T-helper 2 cell treated with Interferon-gamma antibody and Interleukin-4, amounts not matched to agents 5 μg/mL and 100 μg/mL, for 36 hours (primary cell): ENCODE measurements at regions not wholly inside any gene's neighbourhood (a gene's known extent, or its start where the extent isn't known, plus 50 kb on each side); places are given as distances from the start of the nearest gene placed in this dataset.

ENCODE experiments used
- DNase-seq: peaks from one replicate; pipeline ENCODE4 v3.0.0; 2021; ENCODE audit warnings: low spot score
- H3K27ac Mint-ChIP-seq: one replicate; pipeline ENCODE4 v1.8.0; 2021; ENCODE audit warnings: mild to moderate bottlenecking, mixed read lengths
- H3K27me3 Mint-ChIP-seq: one replicate; pipeline ENCODE4 v1.8.0; 2021; ENCODE audit warnings: low read depth, mixed read lengths
- H3K36me3 Mint-ChIP-seq: one replicate; pipeline ENCODE4 v1.8.0; 2021; ENCODE audit warnings: low read depth, mixed read lengths
- H3K4me1 Mint-ChIP-seq: one replicate; pipeline ENCODE4 v1.8.0; 2021; ENCODE audit warnings: low read depth, mixed read lengths
- H3K4me3 Mint-ChIP-seq: one replicate; pipeline ENCODE4 v1.8.0; 2022; ENCODE audit warnings: mild to moderate bottlenecking, moderate library complexity, mixed read lengths
- H3K9me3 Mint-ChIP-seq: one replicate; pipeline ENCODE4 v1.8.0; 2021; ENCODE audit warnings: mixed read lengths

DNA sequence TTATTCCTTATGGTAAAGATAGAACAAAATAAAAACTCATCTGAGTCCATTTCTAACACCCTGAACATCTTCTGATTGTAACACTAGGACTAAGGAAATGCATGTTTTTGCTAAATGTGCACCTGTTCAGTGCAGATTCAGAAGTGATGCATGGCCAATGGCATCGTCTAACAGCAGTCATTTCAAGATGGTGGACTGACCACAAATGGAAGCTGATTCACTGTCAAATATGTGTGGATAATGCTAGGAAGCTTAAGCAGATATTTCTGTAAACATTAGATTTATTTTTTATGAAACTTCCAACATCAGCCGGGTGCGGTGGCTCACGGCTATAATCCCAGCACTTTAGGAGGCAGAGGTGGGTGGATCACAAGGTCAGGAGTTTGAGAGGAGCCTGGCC lies 394.8 kb downstream of the SAMD5 start:
- Mint-ChIP-seq H3K9me3 (no peaks in the 10 kb centered on the region), H3K36me3 (no peaks in the 10 kb centered on the region), H3K27ac (no peak overlapping the region), H3K27me3 (no peaks in the 10 kb centered on the region), H3K4me3 (no peak overlapping the region), H3K4me1 (no peaks in the 10 kb centered on the region)
- DNase-seq, result no peak

DNA sequence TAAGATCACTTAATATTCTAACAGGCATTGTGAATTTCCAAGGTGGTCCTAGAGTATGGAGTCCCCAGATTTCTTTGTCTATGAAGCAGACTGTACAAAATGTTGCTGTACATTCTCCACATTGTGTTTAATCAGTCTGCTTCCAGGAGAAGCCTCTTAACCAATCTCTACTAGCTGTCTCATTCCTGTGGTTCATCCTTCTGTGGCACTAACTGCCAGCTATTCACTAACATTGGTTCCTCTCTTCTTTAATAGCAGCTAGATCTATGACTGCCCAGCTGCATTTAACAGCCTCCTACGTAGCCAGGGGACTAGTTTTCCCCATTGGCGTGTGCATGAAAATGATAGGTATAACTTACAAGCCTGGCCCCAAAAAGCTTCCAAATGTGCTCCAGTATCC lies 395.4 kb downstream of the SAMD5 start:
- Mint-ChIP-seq H3K27me3 (no peaks in the 10 kb centered on the region), H3K9me3 (no peaks in the 10 kb centered on the region), H3K4me1 (no peaks in the 10 kb centered on the region), H3K27ac (no peak overlapping the region), H3K4me3 (no peak overlapping the region), H3K36me3 (no peaks in the 10 kb centered on the region)
- no peak for DNase-seq

DNA sequence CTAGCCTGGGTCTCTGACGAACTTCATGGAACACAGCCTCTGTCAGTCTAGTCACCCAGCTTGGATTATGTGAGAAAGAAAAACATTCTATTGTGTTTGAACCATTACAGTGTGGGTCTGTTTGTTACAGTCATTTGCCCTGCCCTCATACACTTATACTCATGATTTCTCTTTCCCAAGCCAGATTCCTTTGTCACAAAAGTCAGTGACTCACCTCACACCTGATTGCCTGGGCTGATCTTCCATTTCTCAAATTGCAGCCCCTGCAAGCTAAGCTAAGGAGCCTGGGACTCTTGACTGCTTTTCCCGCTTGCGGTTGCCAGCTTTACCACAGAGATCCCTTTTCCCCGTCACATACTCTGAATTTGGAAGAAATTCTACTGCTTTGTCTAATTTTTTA lies 395.9 kb downstream of the SAMD5 start:
- DNase-seq, result no peak
- Mint-ChIP-seq H3K27me3 (no peaks in the 10 kb centered on the region), H3K9me3 (no peaks in the 10 kb centered on the region), H3K4me3 (no peak overlapping the region), H3K36me3 (no peaks in the 10 kb centered on the region), H3K27ac (no peak overlapping the region), H3K4me1 (no peaks in the 10 kb centered on the region)

DNA sequence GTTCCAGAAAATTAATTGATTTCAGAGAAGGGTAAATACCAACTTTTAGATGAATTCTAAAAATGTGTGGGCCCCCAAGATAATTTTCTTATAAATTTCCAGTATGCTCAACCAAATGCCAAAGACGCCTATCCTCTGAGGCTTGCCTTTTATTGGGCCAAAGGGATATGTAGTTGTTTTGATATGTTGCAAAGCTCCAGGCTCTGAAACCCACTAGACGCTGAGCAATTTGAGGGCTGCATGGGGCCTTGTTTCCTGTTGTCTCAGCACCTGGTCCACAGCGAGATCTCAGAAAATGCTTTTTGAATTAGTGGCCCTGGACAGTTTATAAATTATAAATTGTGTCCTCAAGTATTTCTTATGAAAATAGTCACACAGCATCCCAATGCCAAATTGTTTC lies 397.2 kb downstream of the SAMD5 start:
- no peak overlapping the region for H3K4me3 Mint-ChIP-seq
- H3K27ac Mint-ChIP-seq, result no peak overlapping the region
- H3K9me3 Mint-ChIP-seq, result no peaks in the 10 kb centered on the region
- no peaks in the 10 kb centered on the region for H3K4me1 Mint-ChIP-seq
- no peaks in the 10 kb centered on the region for H3K36me3 Mint-ChIP-seq
- H3K27me3 Mint-ChIP-seq, result no peaks in the 10 kb centered on the region
- DNase-seq, result no peak

DNA sequence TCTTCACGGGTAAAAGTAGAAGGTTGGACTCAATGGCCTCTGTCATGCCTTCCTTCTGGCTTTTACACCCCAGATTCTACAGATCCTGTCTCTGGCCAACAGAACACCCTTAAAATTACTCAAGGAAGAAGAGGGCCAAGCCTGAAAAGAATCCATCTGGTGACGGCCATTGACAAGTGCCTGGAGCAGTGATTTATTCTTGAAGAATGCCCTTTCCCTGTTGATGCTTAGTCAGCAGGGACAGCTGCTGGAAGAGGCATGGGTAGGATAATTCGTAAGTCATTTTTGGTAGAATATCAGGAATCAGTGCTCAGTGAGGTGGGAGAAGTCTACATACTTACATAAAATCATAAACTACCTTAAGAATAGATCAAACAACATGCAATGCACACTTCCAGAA lies 397.9 kb downstream of the SAMD5 start:
- H3K4me3 Mint-ChIP-seq, result no peak overlapping the region
- DNase-seq, result no peak
- no peak overlapping the region for H3K27ac Mint-ChIP-seq
- no peaks in the 10 kb centered on the region for H3K36me3 Mint-ChIP-seq
- H3K4me1 Mint-ChIP-seq, result no peaks in the 10 kb centered on the region
- H3K27me3 Mint-ChIP-seq, result no peaks in the 10 kb centered on the region
- no peaks in the 10 kb centered on the region for H3K9me3 Mint-ChIP-seq

DNA sequence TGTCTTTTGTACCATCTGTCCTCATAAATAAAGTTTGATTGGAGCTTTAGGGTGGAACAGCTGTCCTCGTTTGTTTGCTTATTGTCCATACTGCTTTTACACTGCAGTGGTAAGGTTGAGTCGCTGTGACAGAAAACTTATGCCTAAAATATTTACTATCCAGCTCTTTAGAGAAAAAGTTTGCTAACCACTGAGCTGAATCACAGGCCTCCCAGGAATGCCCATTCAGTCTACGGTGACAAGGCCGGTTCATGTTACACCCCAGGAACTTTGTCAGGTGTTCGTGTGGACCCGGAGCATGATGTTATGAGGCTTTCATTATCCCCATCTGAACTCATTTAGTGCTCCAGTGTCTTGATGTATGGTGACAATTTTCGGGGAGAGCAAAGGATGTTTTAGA lies 401.1 kb downstream of the SAMD5 start:
- no peaks in the 10 kb centered on the region for H3K9me3 Mint-ChIP-seq
- no peaks in the 10 kb centered on the region for H3K4me1 Mint-ChIP-seq
- H3K4me3 Mint-ChIP-seq, result no peak overlapping the region
- no peak overlapping the region for H3K27ac Mint-ChIP-seq
- no peaks in the 10 kb centered on the region for H3K36me3 Mint-ChIP-seq
- no peak for DNase-seq
- no peaks in the 10 kb centered on the region for H3K27me3 Mint-ChIP-seq

DNA sequence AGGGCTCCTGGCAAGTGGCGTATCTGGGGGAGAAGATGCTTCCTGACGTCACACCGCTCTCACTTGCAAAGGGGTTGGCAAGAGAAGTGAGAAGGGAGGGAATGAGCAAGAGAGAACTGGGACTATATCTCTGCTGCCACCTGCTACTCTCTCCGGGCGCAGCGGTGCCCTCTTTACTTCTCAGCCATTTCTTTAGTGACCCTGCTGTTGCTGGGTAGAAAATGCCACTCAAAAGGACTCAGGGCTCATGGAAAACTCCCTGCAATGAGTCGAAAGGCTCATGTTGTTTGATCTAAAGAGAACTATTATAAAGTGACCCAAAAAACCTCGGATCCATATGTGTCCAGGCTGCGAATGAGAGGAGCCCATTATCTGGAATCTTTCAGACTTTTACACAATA lies 401.8 kb downstream of the SAMD5 start:
- no peaks in the 10 kb centered on the region for H3K27me3 Mint-ChIP-seq
- no peak for DNase-seq
- no peak overlapping the region for H3K4me3 Mint-ChIP-seq
- H3K9me3 Mint-ChIP-seq, result no peaks in the 10 kb centered on the region
- H3K4me1 Mint-ChIP-seq, result no peaks in the 10 kb centered on the region
- no peak overlapping the region for H3K27ac Mint-ChIP-seq
- H3K36me3 Mint-ChIP-seq, result no peaks in the 10 kb centered on the region

DNA sequence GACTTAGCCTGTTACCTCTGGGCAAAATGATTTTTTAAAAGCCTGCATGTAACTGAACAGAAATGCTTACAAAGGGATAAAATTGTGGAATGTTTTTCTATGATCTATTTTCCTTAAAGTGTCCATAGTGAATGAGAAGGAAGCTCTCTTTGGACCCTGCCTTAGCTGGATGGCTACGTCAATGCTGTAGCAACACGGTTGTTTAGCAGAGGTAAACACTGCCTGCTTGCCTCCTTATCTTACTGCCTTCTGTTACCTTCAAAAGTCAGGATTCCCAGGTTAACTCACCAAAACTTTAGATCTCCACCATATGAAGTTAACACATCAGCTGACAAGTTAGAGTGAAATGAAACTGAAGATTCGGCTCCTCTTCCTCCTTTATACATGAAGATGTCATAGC lies 402.6 kb downstream of the SAMD5 start:
- Mint-ChIP-seq H3K4me3 (no peak overlapping the region), H3K4me1 (no peaks in the 10 kb centered on the region), H3K9me3 (no peaks in the 10 kb centered on the region), H3K27me3 (no peaks in the 10 kb centered on the region), H3K27ac (no peak overlapping the region), H3K36me3 (no peaks in the 10 kb centered on the region)
- no peak for DNase-seq

DNA sequence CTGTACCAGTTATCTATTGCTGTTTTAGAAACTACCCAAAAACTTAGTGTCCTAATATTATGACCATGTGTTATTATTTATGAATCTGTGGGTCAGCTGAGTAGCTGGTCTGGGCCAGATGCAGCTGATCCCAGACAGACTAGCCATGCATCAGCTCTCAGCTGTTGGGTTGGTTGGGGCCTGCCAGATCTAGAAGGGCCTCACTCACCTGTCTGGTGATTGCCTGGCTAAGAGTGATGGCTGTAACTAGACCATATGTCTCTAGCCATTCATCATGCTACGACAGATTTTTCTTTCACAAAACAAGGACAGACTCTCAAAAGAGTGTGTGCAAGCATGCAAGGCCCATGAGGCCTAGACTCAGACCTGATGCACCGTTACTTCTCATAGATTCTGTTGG lies 403.2 kb downstream of the SAMD5 start:
- Mint-ChIP-seq H3K4me3 (no peak overlapping the region), H3K4me1 (no peaks in the 10 kb centered on the region), H3K9me3 (no peaks in the 10 kb centered on the region), H3K27ac (no peak overlapping the region), H3K27me3 (no peaks in the 10 kb centered on the region), H3K36me3 (no peaks in the 10 kb centered on the region)
- no peak for DNase-seq

DNA sequence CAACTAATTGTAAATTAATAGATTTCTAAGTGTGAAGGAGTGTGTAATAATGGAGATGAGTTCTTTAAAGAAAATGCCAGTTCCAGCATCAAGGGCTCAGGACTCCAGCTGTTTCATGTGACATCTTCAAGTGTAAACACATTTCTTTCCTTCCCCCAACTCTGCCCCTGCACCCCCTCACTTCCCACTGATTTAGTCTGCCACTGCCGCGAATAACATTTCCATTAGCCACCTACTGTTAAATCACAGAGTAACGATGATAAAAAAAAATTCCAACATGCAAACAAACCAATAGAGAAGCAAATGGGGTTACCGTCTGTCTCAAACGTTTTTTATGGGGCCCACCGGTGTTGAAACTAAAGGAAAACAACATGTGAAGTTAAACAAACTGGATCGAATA lies 414.3 kb downstream of the SAMD5 start:
- H3K27me3 Mint-ChIP-seq, result no peaks in the 10 kb centered on the region

DNA sequence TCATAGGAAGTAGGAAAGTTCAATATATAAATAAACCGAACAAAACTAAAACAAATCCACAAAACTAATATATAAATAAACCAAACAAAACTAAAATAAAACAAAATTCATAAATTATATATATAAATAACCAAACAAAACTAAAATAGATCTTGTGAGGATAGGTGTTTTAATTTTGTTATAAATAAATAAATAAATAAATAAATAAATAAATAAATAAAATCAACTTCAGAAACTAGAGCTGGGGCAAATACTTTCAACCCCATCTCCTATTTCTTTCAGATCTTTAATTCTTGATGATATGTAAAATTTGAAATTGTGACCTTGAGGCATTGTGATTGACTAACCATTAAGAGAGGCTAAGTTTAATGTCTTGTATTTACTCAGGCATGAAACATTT lies 416.1 kb downstream of the SAMD5 start:
- Mint-ChIP-seq H3K4me1 (no peaks in the 10 kb centered on the region), H3K9me3 (peaks cover 24% of the 10 kb centered on the region), H3K4me3 (no peak overlapping the region), H3K36me3 (no peaks in the 10 kb centered on the region), H3K27me3 (no peaks in the 10 kb centered on the region), H3K27ac (no peak overlapping the region)
- no peak for DNase-seq

More for the DNA sequence above, 414.3 kb downstream of the SAMD5 start:
- H3K4me1 Mint-ChIP-seq, result no peaks in the 10 kb centered on the region
- DNase-seq, result no peak
- no peak overlapping the region for H3K27ac Mint-ChIP-seq
- peaks cover 22% of the 10 kb centered on the region for H3K9me3 Mint-ChIP-seq
- H3K36me3 Mint-ChIP-seq, result no peaks in the 10 kb centered on the region
- H3K4me3 Mint-ChIP-seq, result no peak overlapping the region

DNA sequence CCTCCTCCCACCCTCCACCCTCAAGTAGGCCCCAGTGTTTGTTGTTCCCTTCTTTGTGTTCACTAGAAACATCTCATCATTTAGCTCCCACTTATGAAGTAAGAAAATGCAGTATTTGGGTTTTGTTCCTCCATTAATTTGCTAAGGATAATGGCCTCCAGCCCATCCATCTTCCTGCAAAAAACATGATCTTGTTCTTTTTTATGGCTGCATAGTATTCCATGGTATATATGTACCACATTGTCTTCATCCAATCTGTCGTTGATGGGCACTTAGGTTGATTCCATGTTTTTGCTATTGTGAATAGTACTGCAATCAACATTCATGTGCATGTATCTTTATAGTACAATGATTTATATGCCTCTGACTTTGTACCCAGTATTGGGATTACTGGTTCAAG lies 416.8 kb upstream of the SASH1 start:
- Mint-ChIP-seq H3K36me3 (no peaks in the 10 kb centered on the region), H3K4me3 (no peak overlapping the region), H3K4me1 (no peaks in the 10 kb centered on the region), H3K27ac (no peak overlapping the region), H3K27me3 (no peaks in the 10 kb centered on the region), H3K9me3 (peaks cover 21% of the 10 kb centered on the region)
- no peak for DNase-seq

DNA sequence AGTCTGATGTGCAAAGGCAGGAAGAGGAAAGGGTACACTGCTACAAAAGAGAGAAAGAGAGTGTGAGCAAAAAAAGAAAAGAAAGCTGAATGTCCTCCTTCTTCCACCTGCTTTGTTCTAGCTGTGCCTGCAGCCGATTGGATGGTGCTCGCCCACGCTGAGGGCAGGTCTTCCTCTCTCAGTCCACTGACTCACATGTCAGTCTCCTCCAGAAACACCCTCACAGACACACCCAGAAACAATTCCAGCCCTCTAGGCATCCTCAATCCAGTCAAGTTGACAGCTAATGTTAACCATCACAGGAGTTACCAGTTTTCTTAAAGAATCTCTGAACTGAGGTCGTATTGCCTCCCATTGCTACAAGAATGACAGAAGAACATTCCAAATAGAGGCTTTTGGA lies 411.9 kb upstream of the SASH1 start:
- H3K9me3 Mint-ChIP-seq, result peaks cover 21% of the 10 kb centered on the region
- H3K27me3 Mint-ChIP-seq, result no peaks in the 10 kb centered on the region
- no peak overlapping the region for H3K4me3 Mint-ChIP-seq
- H3K36me3 Mint-ChIP-seq, result no peaks in the 10 kb centered on the region
- H3K4me1 Mint-ChIP-seq, result no peaks in the 10 kb centered on the region
- DNase-seq, result no peak
- H3K27ac Mint-ChIP-seq, result no peak overlapping the region

DNA sequence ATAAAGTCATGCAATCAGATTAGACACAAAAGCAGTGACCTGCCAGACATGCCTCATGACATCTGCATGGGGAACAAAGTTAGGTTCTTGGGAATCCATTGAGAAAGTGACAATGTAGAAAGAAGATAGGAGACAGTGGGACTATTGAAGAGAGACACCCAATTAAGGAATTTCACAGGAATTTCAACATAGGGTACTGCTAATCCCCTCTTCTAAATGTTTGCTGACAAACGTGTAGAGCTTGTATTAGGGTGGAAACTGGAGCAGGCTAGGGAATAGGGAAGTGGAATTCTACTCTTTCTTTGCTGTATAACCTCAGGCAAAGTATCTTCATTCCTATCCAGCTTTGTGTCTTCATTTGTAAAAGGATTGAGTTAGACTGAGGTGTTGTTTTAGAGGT lies 409.4 kb upstream of the SASH1 start:
- peaks cover 8% of the 10 kb centered on the region for H3K9me3 Mint-ChIP-seq
- no peak for DNase-seq
- no peaks in the 10 kb centered on the region for H3K27me3 Mint-ChIP-seq
- H3K36me3 Mint-ChIP-seq, result no peaks in the 10 kb centered on the region
- H3K27ac Mint-ChIP-seq, result no peak overlapping the region
- H3K4me3 Mint-ChIP-seq, result no peak overlapping the region
- H3K4me1 Mint-ChIP-seq, result no peaks in the 10 kb centered on the region

DNA sequence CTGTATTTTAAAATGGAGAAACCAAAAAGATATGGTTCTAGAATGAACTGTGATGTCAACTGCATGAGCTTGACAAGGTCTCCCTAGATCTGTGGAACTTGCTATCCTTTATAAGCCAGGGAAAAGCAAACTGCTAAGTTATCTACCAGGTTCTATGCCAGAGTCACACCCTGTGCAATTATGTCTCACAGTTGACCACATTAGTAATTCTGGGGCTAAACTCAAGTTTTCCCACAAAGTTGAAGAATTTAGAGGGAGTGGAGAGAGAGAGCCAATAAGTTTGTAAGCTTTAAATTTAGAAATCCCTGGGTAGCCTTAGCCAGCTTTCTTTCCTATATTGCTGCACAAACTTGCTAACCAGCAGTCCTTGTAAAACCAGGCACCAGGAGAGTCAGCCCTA lies 407.0 kb upstream of the SASH1 start:
- no peak for DNase-seq
- no peaks in the 10 kb centered on the region for H3K36me3 Mint-ChIP-seq
- no peak overlapping the region for H3K4me3 Mint-ChIP-seq
- H3K27me3 Mint-ChIP-seq, result no peaks in the 10 kb centered on the region
- no peak overlapping the region for H3K27ac Mint-ChIP-seq
- H3K9me3 Mint-ChIP-seq, result no peaks in the 10 kb centered on the region
- H3K4me1 Mint-ChIP-seq, result no peaks in the 10 kb centered on the region
